GM12801 (cell line): ENCODE measurements at regions not wholly inside any gene's neighbourhood (a gene's known extent, or its start where the extent isn't known, plus 50 kb on each side); places are given as distances from the start of the nearest gene placed in this dataset.

Experiments used
- CTCF ChIP-seq: IDR thresholded peaks from one replicate; pipeline ENCODE4 v1.5.1; 2011; ENCODE audit warnings: control low read depth; ENCODE audit not compliant: insufficient read length; ENCODE audit errors: extremely low read depth

GRCh38 chr7:50251765-50252164, 52.8 kb upstream of the IKZF1 start:
- TF ChIP-seq CTCF, result no peak

- no peak for TF ChIP-seq CTCF
Measured at GRCh38 chr7:50246551-50246950, 58.0 kb upstream of the IKZF1 start.

GRCh38 chr7:50229964-50230363, 74.6 kb upstream of the IKZF1 start:
- TF ChIP-seq CTCF, result peak; percentile 56

GRCh38 chr7:50228148-50228547, 76.4 kb upstream of the IKZF1 start:
- no peak for TF ChIP-seq CTCF

- no peak for TF ChIP-seq CTCF
Measured at GRCh38 chr7:50227726-50228125, 76.8 kb upstream of the IKZF1 start.

GRCh38 chr7:50226669-50227068, 77.8 kb upstream of the IKZF1 start:
- no peak for TF ChIP-seq CTCF

- no peak for TF ChIP-seq CTCF
Measured at GRCh38 chr7:50226145-50226544, 78.4 kb upstream of the IKZF1 start.

GRCh38 chr7:50221433-50221832, 83.1 kb upstream of the IKZF1 start:
- TF ChIP-seq CTCF, result no peak
